PC-9 (cell line): ENCODE measurements at regions not wholly inside any gene's neighbourhood (a gene's known extent, or its start where the extent isn't known, plus 50 kb on each side); places are given as distances from the start of the nearest gene placed in this dataset.

Experiments used
- CTCF ChIP-seq: fragments of 200-600 bp; sonication (generic); conservative IDR thresholded peaks from 2 replicates; pipeline ENCODE4 v1.6.1; 2017; ENCODE audit warnings: mixed run types, antibody characterized with exemption, mild to moderate bottlenecking, moderate library complexity
- EZH2 ChIP-seq: fragments of 200-600 bp; sonication (generic); IDR thresholded peaks from 2 replicates; pipeline ENCODE4 v1.8.0; 2017; ENCODE audit warnings: antibody characterized with exemption, low read depth

DNA sequence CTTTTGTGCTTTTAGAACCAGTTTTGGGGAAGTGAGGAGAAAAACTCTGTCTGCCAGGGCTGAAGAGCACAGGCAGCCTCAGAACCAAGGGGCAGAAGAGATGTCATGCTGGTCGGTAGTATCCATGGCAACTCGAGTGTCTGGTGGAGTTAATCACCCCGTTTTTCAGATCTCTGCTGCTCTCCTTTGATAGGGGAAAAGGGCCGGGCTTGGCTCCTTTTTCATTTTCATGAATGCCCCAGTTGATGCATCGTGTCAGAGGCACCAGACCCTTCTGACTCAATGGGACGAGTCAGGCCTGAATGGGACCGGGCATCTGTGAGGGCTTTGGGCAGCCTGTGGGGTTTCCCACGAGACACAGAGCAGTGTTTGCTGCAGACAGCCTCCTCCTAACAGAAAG, 304.6 kb downstream of the ABCC12 start:
- no peak for TF ChIP-seq CTCF
- no peak for TF ChIP-seq EZH2
